Stomach (tissue), 8 donors: ENCODE measurements at regions not wholly inside any gene's neighbourhood (a gene's known extent, or its start where the extent isn't known, plus 50 kb on each side); places are given as distances from the start of the nearest gene placed in this dataset.

Experiments used
- DNase-seq, 2 donors: peaks; one replicate each; pipeline versions ENCODE4 v3.0.0 to v3.0.0-alpha.2; 2013 to 2019
- H3K27ac ChIP-seq, 5 donors: fragments of 200-600 bp in 4 of 5; sonication (generic) in 4 of 5; one replicate each; pipeline ENCODE4 v1.5.1; 2013 to 2019; ENCODE audit warnings: mild to moderate bottlenecking in 1 of 5, moderate library complexity in 1 of 5
- H3K27me3 ChIP-seq, 3 donors: fragments of 200-600 bp; sonication (generic); one replicate each; pipeline ENCODE4 v1.5.1; 2017 to 2019; ENCODE audit warnings: mixed run types in 1 of 3
- H3K36me3 ChIP-seq, 4 donors: fragments of 200-600 bp; sonication (generic); 1 replicate in 3 of 4; 2 replicates in 1 of 4; pipeline ENCODE4 v1.5.1; 2016 to 2019
- H3K4me1 ChIP-seq, 4 donors: fragments of 200-600 bp; sonication (generic); one replicate each; pipeline ENCODE4 v1.5.1; 2016 to 2019
- H3K4me3 ChIP-seq, 4 donors: fragments of 200-600 bp; sonication (generic) in 3 of 4; one replicate each; pipeline ENCODE4 v1.5.1; 2016 to 2019; ENCODE audit warnings: mild to moderate bottlenecking in 1 of 4
- H3K9me3 ChIP-seq, 4 donors: fragments of 200-600 bp; sonication (generic); one replicate each; pipeline ENCODE4 v1.5.1; 2016 to 2019
- EP300 ChIP-seq: sonication (generic); formaldehyde crosslinking; IDR thresholded peaks from one replicate; pipeline ENCODE4 v1.6.1; 2017; ENCODE audit warnings: antibody characterized with exemption
- POLR2A ChIP-seq, 4 donors: fragments of 450-650 bp; IDR thresholded peaks; one replicate each; pipeline ENCODE4 v1.6.1; 2016; ENCODE audit warnings: antibody characterized with exemption in 4 of 4, control low read depth in 2 of 4, mild to moderate bottlenecking in 1 of 4, moderate library complexity in 1 of 4
- POLR2AphosphoS5 ChIP-seq, 3 donors: sonication (generic); formaldehyde crosslinking; IDR thresholded peaks; one replicate each; pipeline ENCODE4 v1.6.1; 2016; ENCODE audit warnings: antibody characterized with exemption in 3 of 3
- WGBS, 5 donors: extraction: QIAGEN DNeasy Blood & Tissue Kit in 3 of 5; methylation state at CpG; one replicate each; pipeline versions ENCODE4 v1.1.5 to v1.1.7; 2013 to 2018; 5-methylcytosine and 5-hydroxymethylcytosine counted together
- intact Hi-C: fragments of 100-400 bp; cut with DNase I; formaldehyde crosslinking; loops from one replicate; pipeline ENCODE4 v1.15.1; 2023; ENCODE audit warnings: low total_unique reads
- TF ChIP-seq, protein P1 (sequence below), 7 experiments: fragments of 450-650 bp in 4 of 7; fragments of 200-600 bp in 3 of 7; sonication (generic) in 3 of 7; IDR thresholded peaks; one replicate each; pipeline ENCODE4 v1.5.1; 2016 to 2019; ENCODE audit warnings: antibody characterized with exemption in 7 of 7, control low read depth in 2 of 7, mild to moderate bottlenecking in 1 of 7
- donor health status: healthy with polysubstance abuse.
- donor health status: Bipolar disorder and iron deficiency.
- donor health status: healthy.

DNA sequence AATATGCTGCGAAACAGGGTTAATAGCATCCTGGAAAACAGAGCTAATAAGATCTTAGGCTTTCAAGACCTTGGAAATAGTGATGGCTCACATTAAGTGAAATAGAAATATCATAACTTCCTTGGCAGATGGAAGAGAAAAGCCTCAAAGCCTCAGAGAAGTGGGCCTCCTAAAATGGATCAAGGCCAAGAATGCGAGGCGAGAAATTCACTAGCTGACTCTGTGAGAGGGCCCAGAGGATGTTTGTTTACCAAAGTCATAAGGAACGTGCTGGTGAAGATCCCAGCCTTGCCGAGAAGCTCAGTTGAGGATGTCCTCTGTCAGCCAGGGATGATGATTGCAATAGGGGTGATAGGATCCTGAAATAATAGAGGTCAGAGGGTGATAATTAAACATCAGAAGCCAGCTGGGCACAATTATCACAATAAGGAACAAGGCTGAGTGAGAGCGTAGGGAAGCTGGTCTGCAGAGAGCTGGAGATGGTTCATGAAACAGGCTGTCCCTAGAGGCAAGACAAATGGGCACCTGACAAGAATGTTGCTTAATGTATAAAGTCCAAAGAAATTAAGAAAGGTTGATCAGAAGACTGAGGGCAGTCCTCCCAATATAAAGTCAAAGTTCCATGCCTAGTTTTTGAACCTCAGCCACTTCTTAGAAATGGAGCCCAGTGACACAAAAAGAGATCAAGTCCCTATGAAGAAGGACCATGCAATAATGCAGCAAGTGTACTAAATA, 101.7 kb upstream of the COG2 start:
- no peak overlapping the region for H3K4me3 ChIP-seq
- no peak for TF ChIP-seq POLR2A (IDR thresholded peaks at IDR 0.05)
- TF ChIP-seq EP300 = no peak
- no peak for TF ChIP-seq POLR2AphosphoS5 (IDR thresholded peaks at IDR 0.05)
- TF ChIP-seq, protein P1, sequence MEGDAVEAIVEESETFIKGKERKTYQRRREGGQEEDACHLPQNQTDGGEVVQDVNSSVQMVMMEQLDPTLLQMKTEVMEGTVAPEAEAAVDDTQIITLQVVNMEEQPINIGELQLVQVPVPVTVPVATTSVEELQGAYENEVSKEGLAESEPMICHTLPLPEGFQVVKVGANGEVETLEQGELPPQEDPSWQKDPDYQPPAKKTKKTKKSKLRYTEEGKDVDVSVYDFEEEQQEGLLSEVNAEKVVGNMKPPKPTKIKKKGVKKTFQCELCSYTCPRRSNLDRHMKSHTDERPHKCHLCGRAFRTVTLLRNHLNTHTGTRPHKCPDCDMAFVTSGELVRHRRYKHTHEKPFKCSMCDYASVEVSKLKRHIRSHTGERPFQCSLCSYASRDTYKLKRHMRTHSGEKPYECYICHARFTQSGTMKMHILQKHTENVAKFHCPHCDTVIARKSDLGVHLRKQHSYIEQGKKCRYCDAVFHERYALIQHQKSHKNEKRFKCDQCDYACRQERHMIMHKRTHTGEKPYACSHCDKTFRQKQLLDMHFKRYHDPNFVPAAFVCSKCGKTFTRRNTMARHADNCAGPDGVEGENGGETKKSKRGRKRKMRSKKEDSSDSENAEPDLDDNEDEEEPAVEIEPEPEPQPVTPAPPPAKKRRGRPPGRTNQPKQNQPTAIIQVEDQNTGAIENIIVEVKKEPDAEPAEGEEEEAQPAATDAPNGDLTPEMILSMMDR (IDR thresholded peaks at IDR 0.05) = no peak
- H3K27me3 ChIP-seq = no peaks in the 10 kb centered on the region
- intact Hi-C loops = no loop called here
- no peaks in the 10 kb centered on the region for H3K4me1 ChIP-seq
- peak in 1 of 2 donors; percentile 28 for DNase-seq
- WGBS, 5 donors = 68 to 77% (median 74%) methylated on average over 6 of the region's 6 CpGs
- H3K36me3 ChIP-seq = no peaks in the 10 kb centered on the region
- no peak overlapping the region for H3K27ac ChIP-seq
- H3K9me3 ChIP-seq = no peaks in the 10 kb centered on the region

DNA sequence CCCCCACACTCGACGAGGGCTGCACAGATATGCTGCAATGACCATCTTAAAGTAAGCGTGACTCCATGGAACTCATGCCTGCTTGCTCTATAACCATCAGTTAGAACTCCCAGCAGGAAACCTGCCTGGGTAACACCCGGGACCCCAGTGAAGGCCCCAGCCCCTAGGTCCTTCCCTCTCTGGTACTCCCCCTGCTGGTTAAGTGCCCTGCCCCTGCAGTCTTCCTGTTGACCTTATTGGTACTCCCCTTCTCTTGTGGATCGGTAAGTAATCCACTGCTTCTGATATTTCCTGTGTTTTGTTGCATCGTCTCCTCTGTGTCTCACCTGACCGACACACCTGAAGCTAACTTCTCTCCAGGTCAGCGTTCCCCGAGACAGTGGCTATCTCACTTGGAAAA, 104.8 kb upstream of the COG2 start:
- Histone ChIP-seq H3K9me3 (peaks cover 0 to 25% (median 5%) of the 10 kb centered on the region in 4 donors), H3K36me3 (no peaks in the 10 kb centered on the region), H3K27me3 (no peaks in the 10 kb centered on the region), H3K27ac (no peak overlapping the region), H3K4me1 (no peaks in the 10 kb centered on the region), H3K4me3 (no peak overlapping the region)
- WGBS, 5 donors = 62 to 74% (median 69%) methylated on average over 9 of the region's 9 CpGs
- intact Hi-C loops = no loop called here
- TF ChIP-seq, protein P1 (IDR thresholded peaks at IDR 0.05) = no peak
- TF ChIP-seq EP300 = no peak
- TF ChIP-seq POLR2AphosphoS5 (IDR thresholded peaks at IDR 0.05) = no peak
- TF ChIP-seq POLR2A (IDR thresholded peaks at IDR 0.05) = no peak
- DNase-seq = no peak

DNA sequence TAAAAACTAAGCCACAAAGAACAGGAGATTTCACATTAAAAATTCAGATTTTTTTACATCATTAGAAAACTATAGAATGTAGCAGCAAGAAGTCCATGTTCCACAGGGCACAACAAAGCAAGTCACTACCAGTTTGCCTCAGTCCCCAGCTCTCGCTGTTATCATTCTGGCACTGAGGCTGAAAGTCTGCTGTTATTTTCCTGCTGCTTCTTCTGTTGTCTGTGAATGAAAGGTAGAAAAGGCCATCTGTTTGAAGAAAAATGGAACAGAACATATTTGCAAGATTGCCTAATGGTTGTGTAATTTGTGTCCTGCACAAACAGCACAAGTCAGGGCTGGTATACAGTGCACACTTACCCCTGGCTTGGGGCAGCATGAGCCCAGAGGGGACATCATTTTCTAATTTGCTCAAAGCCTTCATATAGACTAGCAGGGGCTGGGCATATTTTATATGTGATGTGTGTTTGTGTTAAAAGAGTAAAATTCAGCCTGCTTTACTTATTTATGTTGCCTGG, 105.6 kb upstream of the COG2 start:
- WGBS, 5 donors = 58 to 84% (median 78%) methylated on average over 1 of the region's 1 CpG
- Histone ChIP-seq H3K27me3 (no peaks in the 10 kb centered on the region), H3K9me3 (peaks cover 0 to 25% (median 5%) of the 10 kb centered on the region in 4 donors), H3K4me3 (no peak overlapping the region), H3K4me1 (no peaks in the 10 kb centered on the region), H3K36me3 (no peaks in the 10 kb centered on the region), H3K27ac (no peak overlapping the region)
- TF ChIP-seq POLR2A (IDR thresholded peaks at IDR 0.05) (no peak), POLR2AphosphoS5 (IDR thresholded peaks at IDR 0.05) (no peak), EP300 (no peak)
- TF ChIP-seq, protein P1 (IDR thresholded peaks at IDR 0.05) = no peak
- no peak for DNase-seq
- intact Hi-C loops = no loop called here

- no peaks in the 10 kb centered on the region for H3K36me3 ChIP-seq
- intact Hi-C loops = no loop called here
- TF ChIP-seq POLR2AphosphoS5 (IDR thresholded peaks at IDR 0.05) (no peak), EP300 (no peak), POLR2A (IDR thresholded peaks at IDR 0.05) (no peak)
- TF ChIP-seq, protein P1 (IDR thresholded peaks at IDR 0.05) = no peak
- WGBS, 5 donors = 60 to 79% (median 71%) methylated on average over 2 of the region's 2 CpGs
- H3K27ac ChIP-seq = no peak overlapping the region
- no peak for DNase-seq
- no peaks in the 10 kb centered on the region for H3K27me3 ChIP-seq
- H3K9me3 ChIP-seq = peaks cover 0 to 31% (median 7%) of the 10 kb centered on the region in 4 donors
- no peak overlapping the region for H3K4me3 ChIP-seq
- H3K4me1 ChIP-seq = no peaks in the 10 kb centered on the region
Measured at GRCh38 chr1:230534224-230534623, 108.1 kb upstream of the COG2 start.
